ENCODE measurements at regions not wholly inside any gene's neighbourhood (a gene's known extent, or its start where the extent isn't known, plus 50 kb on each side); places are given as distances from the start of the nearest gene placed in this dataset.
"Not testable (repeated sequence)": the region's sequence is repeated elsewhere in the genome, so short reads cannot be mapped to it uniquely, and the experiment has no call there.

- no peak for DNase-seq
These were observed 90.2 kb upstream of the DCLK2 start for GRCh38 chr4:149988087-149988410.

GRCh38 chr4:149993030-149993429 is 85.2 kb upstream of the DCLK2 start:
- DNase-seq, result no peak

- no peak for DNase-seq
These were observed 83.0 kb upstream of the DCLK2 start for GRCh38 chr4:149995134-149995756.

GRCh38 chr4:149997881-149998421 is 80.3 kb upstream of the DCLK2 start:
- peak; percentile 2 for DNase-seq

- DNase-seq, result no peak
These were observed 78.7 kb upstream of the DCLK2 start for GRCh38 chr4:149999485-150000074.

GRCh38 chr4:150001815-150002214 is 76.4 kb upstream of the DCLK2 start:
- DNase-seq, result no peak

- DNase-seq, result no peak
These were observed 75.7 kb upstream of the DCLK2 start for GRCh38 chr4:150002561-150002960.

GRCh38 chr4:150004481-150004880 is 73.8 kb upstream of the DCLK2 start:
- DNase-seq, result no peak

- no peak for DNase-seq
These were observed 72.7 kb upstream of the DCLK2 start for GRCh38 chr4:150005537-150005936.

- no peak for DNase-seq
These were observed 72.0 kb upstream of the DCLK2 start for GRCh38 chr4:150006197-150006596.

- no peak for DNase-seq
These were observed 70.7 kb upstream of the DCLK2 start for GRCh38 chr4:150007512-150007911.

- DNase-seq, result no peak
These were observed 69.7 kb upstream of the DCLK2 start for GRCh38 chr4:150008546-150008945.

GRCh38 chr4:150009533-150009932 is 68.7 kb upstream of the DCLK2 start:
- no peak for DNase-seq

GRCh38 chr4:150010525-150011126 is 67.6 kb upstream of the DCLK2 start:
- peak; percentile 5 for DNase-seq

GRCh38 chr4:150012851-150013360 is 65.3 kb upstream of the DCLK2 start:
- no peak for DNase-seq

- not testable (repeated sequence) for DNase-seq
These were observed 62.3 kb upstream of the DCLK2 start for GRCh38 chr4:150015910-150016309.

- not testable (repeated sequence) for DNase-seq
These were observed 61.6 kb upstream of the DCLK2 start for GRCh38 chr4:150016621-150017020.

GRCh38 chr4:150018257-150018656 is 60.0 kb upstream of the DCLK2 start:
- no peak for DNase-seq

GRCh38 chr4:150021483-150021882 is 56.8 kb upstream of the DCLK2 start:
- DNase-seq, result no peak

- no peak for DNase-seq
These were observed 54.8 kb upstream of the DCLK2 start for GRCh38 chr4:150023489-150023888.

- DNase-seq, result not testable (repeated sequence)
These were observed 51.3 kb upstream of the DCLK2 start for GRCh38 chr4:150026987-150027386.

Measured in stimulated activated CD4-positive, alpha-beta T cell treated with anti-CD3 and anti-CD28 coated beads, Interleukin-15, amount 100 ng/mL, for 24 hours (primary cell).